ENCODE measurements at regions not wholly inside any gene's neighbourhood (a gene's known extent, or its start where the extent isn't known, plus 50 kb on each side); places are given as distances from the start of the nearest gene placed in this dataset.

DNA sequence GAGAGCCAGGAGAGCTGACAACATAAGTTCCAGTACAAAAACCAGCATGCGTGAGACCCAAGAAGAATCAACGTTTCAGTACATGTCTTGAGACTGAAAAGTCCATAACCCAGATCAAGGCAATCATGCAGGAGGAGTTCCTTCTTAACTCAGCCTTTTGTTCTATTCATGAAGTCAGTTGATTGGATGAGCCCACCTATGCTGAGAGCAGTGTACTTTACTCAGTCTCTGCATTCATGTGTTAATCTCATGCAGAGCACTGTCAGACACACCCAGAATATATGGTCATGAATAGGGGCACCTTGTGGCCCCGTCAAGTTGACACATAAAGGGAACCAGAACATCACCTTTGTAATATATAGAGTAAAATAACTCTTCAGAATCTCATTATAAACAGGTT is 653.6 kb upstream of the CNTNAP5 start:
- no peak for DNase-seq (ENCODE audit: low read depth)

DNA sequence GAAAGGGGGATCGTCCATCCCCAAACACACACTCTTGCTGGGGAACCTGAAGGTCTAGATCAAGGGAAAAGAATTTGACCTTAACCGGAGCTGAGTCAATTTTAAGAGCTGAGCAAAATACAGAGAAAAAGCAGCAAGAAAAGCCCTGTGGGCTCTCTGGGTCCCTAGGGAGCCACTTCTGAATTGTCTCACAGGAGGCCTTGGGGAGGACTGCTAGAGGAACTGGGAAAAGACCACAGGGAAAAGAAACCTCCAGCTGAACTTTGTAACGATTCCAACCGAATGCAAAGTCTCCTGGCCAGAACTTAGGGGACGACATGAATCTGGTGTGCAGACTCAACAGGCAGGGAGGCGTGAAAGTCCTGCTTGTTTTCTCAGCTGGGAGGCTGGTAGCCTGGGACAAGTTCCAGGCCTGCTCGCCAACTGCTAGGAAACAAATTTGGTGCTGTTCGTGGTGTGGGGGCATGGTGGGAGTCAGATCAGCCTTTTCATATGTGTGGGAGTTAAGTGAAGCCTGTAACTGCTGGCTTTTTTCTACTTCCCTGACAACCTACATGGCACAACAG is 644.6 kb upstream of the CNTNAP5 start:
- no peak overlapping the region for H3K4me3 ChIP-seq (ENCODE audit: low read length)
- no peak for TF ChIP-seq CTCF (conservative IDR thresholded peaks at IDR 0.05; ENCODE audit: low read length)
- no peak for DNase-seq (ENCODE audit: low read depth)

More for the DNA sequence above, 653.6 kb upstream of the CNTNAP5 start:
- H3K4me3 ChIP-seq (ENCODE audit: low read length), result no peak overlapping the region
- TF ChIP-seq CTCF (conservative IDR thresholded peaks at IDR 0.05; ENCODE audit: low read length), result no peak

DNA sequence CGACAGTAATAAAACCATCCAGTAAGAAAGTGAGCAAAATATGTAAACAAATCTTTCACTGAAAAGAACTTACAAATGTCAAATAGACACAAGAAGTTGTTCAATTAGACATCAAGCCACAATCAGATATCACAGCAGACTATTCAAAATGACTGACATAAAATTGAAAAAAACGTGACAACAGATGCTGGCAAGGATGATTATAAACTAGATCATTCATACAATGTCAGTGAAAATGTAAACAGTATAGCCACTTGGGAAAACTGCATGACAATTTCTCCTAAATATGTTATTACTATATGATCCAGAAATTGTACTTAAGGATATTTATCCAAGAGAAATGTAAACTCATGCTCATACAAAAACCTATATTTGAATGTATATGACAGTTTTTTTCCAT is 609.4 kb upstream of the CNTNAP5 start:
- DNase-seq (ENCODE audit: low read depth), result no peak
- H3K4me3 ChIP-seq (ENCODE audit: low read length), result no peak overlapping the region
- TF ChIP-seq CTCF (conservative IDR thresholded peaks at IDR 0.05; ENCODE audit: low read length), result no peak

DNA sequence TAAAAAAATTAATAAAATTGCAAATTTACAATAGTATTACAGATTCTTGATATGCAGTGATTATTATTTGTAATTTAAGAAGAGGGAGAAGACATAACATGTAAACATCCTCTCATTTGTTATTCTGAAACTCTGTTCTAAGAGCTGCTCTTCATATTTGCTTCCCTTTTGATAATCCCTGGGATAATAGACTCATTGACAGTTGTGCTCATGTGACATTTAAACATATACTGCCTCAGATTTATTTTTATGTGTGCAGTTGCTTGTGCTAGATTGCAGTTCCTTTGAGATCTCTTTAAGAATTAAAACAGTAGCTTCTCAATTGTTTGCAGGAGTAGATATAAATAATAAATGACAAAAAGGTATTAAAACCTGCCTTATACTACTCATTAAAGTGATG is 605.1 kb upstream of the CNTNAP5 start:
- H3K4me3 ChIP-seq (ENCODE audit: low read length), result no peak overlapping the region
- TF ChIP-seq CTCF (conservative IDR thresholded peaks at IDR 0.05; ENCODE audit: low read length), result no peak
- DNase-seq (ENCODE audit: low read depth), result no peak

DNA sequence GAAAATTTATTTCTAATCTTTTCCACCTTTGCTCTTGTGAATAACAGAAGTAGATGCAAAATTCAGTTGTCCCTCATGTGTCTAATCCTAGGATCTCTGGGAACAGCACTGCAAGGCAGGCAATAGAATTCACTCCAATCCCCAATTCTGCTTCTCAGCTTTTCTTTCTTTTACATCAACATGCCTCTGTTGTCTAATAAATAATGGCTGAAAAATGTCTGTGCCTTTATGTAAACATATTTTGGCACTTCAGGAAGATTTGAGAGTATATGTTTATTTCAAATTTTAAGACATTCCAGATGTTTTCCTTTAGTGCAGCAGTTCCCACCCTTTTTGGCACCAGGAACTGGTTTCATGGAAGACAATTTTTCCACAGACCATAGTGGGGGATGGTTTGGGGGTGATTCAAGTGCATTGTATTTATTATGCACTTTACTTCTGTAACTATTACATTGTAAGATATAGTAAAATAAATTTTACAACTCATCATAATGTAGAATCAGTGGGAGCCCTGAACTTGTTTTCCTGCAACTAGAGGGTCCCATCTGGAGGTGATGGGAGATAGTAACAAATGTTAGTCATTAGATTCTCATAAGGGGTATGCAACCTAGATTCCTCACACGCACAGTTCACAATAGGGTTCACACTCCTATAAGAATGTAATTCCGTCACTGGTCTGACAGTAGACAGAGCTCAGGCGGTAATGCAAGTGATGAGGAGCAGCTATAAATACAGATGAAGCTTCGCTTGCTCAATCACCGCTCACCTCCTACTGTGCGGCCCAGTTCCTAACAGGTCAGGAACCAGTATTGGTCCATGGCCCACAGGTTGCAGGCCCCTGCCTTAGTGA is 590.3 kb upstream of the CNTNAP5 start:
- H3K4me3 ChIP-seq (ENCODE audit: low read length), result no peak overlapping the region
- DNase-seq (ENCODE audit: low read depth), result no peak
- TF ChIP-seq CTCF (conservative IDR thresholded peaks at IDR 0.05; ENCODE audit: low read length), result no peak

DNA sequence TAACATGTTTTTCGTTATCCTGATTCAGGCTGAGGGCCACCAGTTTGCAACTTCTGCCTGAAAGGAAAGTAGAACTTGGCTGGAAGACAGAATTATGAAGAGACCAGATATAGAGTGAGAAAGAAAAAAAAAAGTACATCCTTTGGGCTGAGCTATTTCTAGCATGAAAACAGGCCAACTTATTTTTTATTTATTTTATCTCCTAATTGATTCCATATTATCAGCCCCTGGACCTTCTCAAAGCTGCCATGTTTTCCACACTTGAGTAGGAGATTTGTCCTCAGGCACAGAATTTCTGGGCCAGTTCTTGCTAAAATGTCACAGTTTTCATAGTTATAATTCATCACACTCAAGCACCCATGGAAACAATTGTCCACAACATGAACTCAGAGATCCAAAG is 586.8 kb upstream of the CNTNAP5 start:
- DNase-seq (ENCODE audit: low read depth), result no peak
- TF ChIP-seq CTCF (conservative IDR thresholded peaks at IDR 0.05; ENCODE audit: low read length), result no peak
- H3K4me3 ChIP-seq (ENCODE audit: low read length), result no peak overlapping the region

DNA sequence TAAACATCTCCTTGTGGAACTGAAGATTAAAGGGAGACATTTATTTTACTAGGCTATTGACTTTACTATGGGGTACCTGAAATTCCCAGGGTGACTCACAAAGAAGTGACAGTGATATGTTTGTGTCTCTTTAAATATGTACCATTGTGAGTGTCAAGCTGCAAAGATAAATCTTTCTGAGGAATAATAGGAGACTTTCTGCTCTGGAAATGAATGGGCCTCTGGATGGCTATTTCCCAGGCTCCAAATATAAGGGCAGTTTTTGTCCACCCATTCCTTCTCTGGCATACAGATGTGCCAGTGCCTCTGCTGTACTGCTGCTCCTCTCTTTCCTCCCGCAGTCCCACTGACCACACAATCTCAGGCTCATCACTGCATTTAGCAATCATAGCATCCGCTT is 586.4 kb upstream of the CNTNAP5 start:
- no peak for TF ChIP-seq CTCF (conservative IDR thresholded peaks at IDR 0.05; ENCODE audit: low read length)
- DNase-seq (ENCODE audit: low read depth), result no peak
- no peak overlapping the region for H3K4me3 ChIP-seq (ENCODE audit: low read length)
